HCT116 (cell line): ENCODE measurements at regions not wholly inside any gene's neighbourhood (a gene's known extent, or its start where the extent isn't known, plus 50 kb on each side); places are given as distances from the start of the nearest gene placed in this dataset.

Experiments
- ATAC-seq: fragments of 200-7000 bp; cut with Tn5 transposase; 2 replicates; pipeline ENCODE4 v1.9.1; 2020; ENCODE audit warnings: mild to moderate bottlenecking, moderate library complexity
- BruUV-seq: library from RNA; stranded (reverse); fragments of 400-500 nt; replicated peaks from 2 replicates; lab custom pipeline; 2021; lab: Mats Ljungman, UMichigan
- CTCF ChIA-PET: fragments of 300-600 bp; sonication (Branson Sonifier 250); formaldehyde crosslinking; loops from one replicate; lab custom pipeline; 2021; ENCODE audit warnings: antibody characterized with exemption; lab: Charles Lee
- POLR2A ChIA-PET: fragments of 300-600, 350-600 bp; sonication (Branson Sonifier 250); formaldehyde crosslinking; loops from one replicate; lab custom pipeline; 2021; ENCODE audit warnings: antibody characterized with exemption; lab: Charles Lee
- RAD21 ChIA-PET, 2 experiments: fragments of 300-600 bp; sonication (Branson Sonifier 250); formaldehyde crosslinking; loops; one replicate each; lab custom pipeline; 2023; ENCODE audit warnings: low total read pairs in 2 of 2; ENCODE audit not compliant: uncharacterized antibody in 2 of 2, unreplicated experiment in 2 of 2, low non-redundant PET in 1 of 2; lab: Charles Lee
- DNase-seq: peaks from one replicate; pipeline ENCODE4 v3.0.0-alpha.2; 2010; ENCODE audit warnings: low read depth, low spot score
- H2AFZ ChIP-seq: fragments of 200-600 bp; shearing (Covaris generic), sonication (generic); 2 replicates; pipeline ENCODE4 v1.6.1; 2017; ENCODE audit warnings: low read depth, mixed run types, mixed read lengths, antibody characterized with exemption, low read length; ENCODE audit not compliant: poor library complexity, severe bottlenecking
- H3K27ac ChIP-seq: 2 replicates; pipeline ENCODE4 v1.5.1; 2012; ENCODE audit warnings: low read depth, low read length
- H3K27me3 ChIP-seq: fragments of 200-600 bp; sonication (generic); 2 replicates; pipeline ENCODE4 v1.6.1; 2016; ENCODE audit warnings: mixed run types, low read length, mixed read lengths; ENCODE audit not compliant: insufficient read depth
- H3K36me3 ChIP-seq, 2 experiments: fragments of 200-500 bp in 1 of 2; fragments of 200-600 bp in 1 of 2; sonication (Bioruptor generic) in 1 of 2; sonication (generic) in 1 of 2; 2 replicates each; pipeline versions ENCODE4 v1.5.1 to v1.6.1; 2014 to 2016; ENCODE audit warnings: low read length in 2 of 2, inconsistent platforms in 1 of 2, mixed read lengths in 1 of 2, mixed run types in 1 of 2; ENCODE audit not compliant: insufficient read depth in 2 of 2, control insufficient read depth in 1 of 2
- H3K4me1 ChIP-seq, 2 experiments: fragments of 200-600 bp in 1 of 2; sonication (generic) in 1 of 2; 2 replicates each; pipeline versions ENCODE4 v1.5.1 to v1.6.1; 2012 to 2017; ENCODE audit warnings: low read length in 2 of 2, inconsistent platforms in 1 of 2, mild to moderate bottlenecking in 1 of 2, mixed read lengths in 1 of 2, mixed run types in 1 of 2, moderate library complexity in 1 of 2; ENCODE audit not compliant: insufficient read depth in 2 of 2, control insufficient read depth in 1 of 2
- H3K4me2 ChIP-seq: fragments of 200-600 bp; sonication (generic); 2 replicates; pipeline ENCODE4 v1.6.1; 2017; ENCODE audit warnings: mixed run types, low read length, mixed read lengths
- H3K4me3 ChIP-seq, 2 experiments: fragments of 200-600 bp in 1 of 2; sonication (generic) in 1 of 2; replicated peaks in 1 of 2; 2 replicates each; pipeline ENCODE4 v1.5.1; 2011 to 2016; ENCODE audit warnings: low read length in 2 of 2, control low read depth in 1 of 2, low read depth in 1 of 2, mild to moderate bottlenecking in 1 of 2, mixed read lengths in 1 of 2, mixed run types in 1 of 2
- H3K79me2 ChIP-seq: fragments of 200-600 bp; sonication (generic); 2 replicates; pipeline ENCODE4 v1.6.1; 2017; ENCODE audit warnings: mild to moderate bottlenecking, mixed run types, low read length, moderate library complexity, mixed read lengths; ENCODE audit not compliant: insufficient read depth
- H3K9ac ChIP-seq: fragments of 200-600 bp; sonication (generic); 2 replicates; pipeline ENCODE4 v1.6.1; 2016; ENCODE audit warnings: low read length, mixed read lengths
- H3K9me2 ChIP-seq: fragments of 200-600 bp; sonication (generic), shearing (Covaris generic); 2 replicates; pipeline ENCODE4 v1.6.1; 2017; ENCODE audit warnings: mixed run types, mild to moderate bottlenecking, moderate library complexity; ENCODE audit not compliant: insufficient read depth
- H3K9me3 ChIP-seq, 2 experiments: fragments of 200-500 bp in 1 of 2; fragments of 200-600 bp in 1 of 2; sonication (Bioruptor generic) in 1 of 2; sonication (generic) in 1 of 2; 2 replicates each; pipeline ENCODE4 v1.6.1; 2014 to 2017; ENCODE audit warnings: low read length in 2 of 2, mixed read lengths in 2 of 2, inconsistent platforms in 1 of 2, low read depth in 1 of 2, mild to moderate bottlenecking in 1 of 2, mixed run types in 1 of 2, moderate library complexity in 1 of 2; ENCODE audit not compliant: control insufficient read depth in 1 of 2, insufficient read depth in 1 of 2
- H4K20me1 ChIP-seq: fragments of 200-600 bp; sonication (generic), shearing (Covaris generic); 2 replicates; pipeline ENCODE4 v1.6.1; 2017; ENCODE audit warnings: mixed run types, mild to moderate bottlenecking, moderate library complexity; ENCODE audit not compliant: insufficient read depth
- CBX3 ChIP-seq: IDR thresholded peaks from 2 replicates; pipeline ENCODE4 v1.6.1; 2012; ENCODE audit warnings: low read depth
- EGR1 ChIP-seq: IDR thresholded peaks from 2 replicates; pipeline ENCODE4 v1.6.1; 2012; ENCODE audit warnings: low read depth
- ELF1 ChIP-seq: IDR thresholded peaks from 2 replicates; pipeline ENCODE4 v1.6.1; 2012; ENCODE audit warnings: low read depth, borderline replicate concordance
- EZH2phosphoT487 ChIP-seq: fragments of 200-600 bp; IDR thresholded peaks from 2 replicates; pipeline ENCODE4 v1.6.1; 2018; ENCODE audit warnings: antibody characterized with exemption, borderline replicate concordance
- JUND ChIP-seq: IDR thresholded peaks from 2 replicates; pipeline ENCODE4 v1.6.1; 2012
- POLR2AphosphoS5 ChIP-seq: IDR thresholded peaks from 2 replicates; pipeline ENCODE4 v1.6.1; 2011; ENCODE audit warnings: mild to moderate bottlenecking, low read depth, low read length, moderate library complexity
- RAD21 ChIP-seq: IDR thresholded peaks from 2 replicates; pipeline ENCODE4 v1.6.1; 2012; ENCODE audit warnings: low read depth, mild to moderate bottlenecking
- SIN3A ChIP-seq: IDR thresholded peaks from 2 replicates; pipeline ENCODE4 v1.6.1; 2012; ENCODE audit warnings: low read depth
- SP1 ChIP-seq: IDR thresholded peaks from 2 replicates; pipeline ENCODE4 v1.6.1; 2012; ENCODE audit warnings: low read depth
- SRF ChIP-seq: IDR thresholded peaks from 2 replicates; pipeline ENCODE4 v1.6.1; 2012; ENCODE audit warnings: low read depth
- YY1 ChIP-seq: IDR thresholded peaks from 2 replicates; pipeline ENCODE4 v1.6.1; 2011; ENCODE audit warnings: low read length, low read depth, moderate library complexity, mild to moderate bottlenecking; ENCODE audit not compliant: insufficient replicate concordance; ENCODE audit errors: extremely low read depth
- ZFX ChIP-seq: fragments of 450-650 bp; IDR thresholded peaks from 2 replicates; pipeline ENCODE4 v1.6.1; 2017
- intact Hi-C: fragments of 100-400 bp; cut with micrococcal nuclease; formaldehyde crosslinking; loops from 2 replicates; pipeline ENCODE4 v1.10.0; 2022
- TF ChIP-seq, protein P1 (sequence below): IDR thresholded peaks from 2 replicates; pipeline ENCODE4 v1.6.1; 2012
- TF ChIP-seq, protein P2 (sequence below): IDR thresholded peaks from 2 replicates; pipeline ENCODE4 v1.6.1; 2011; ENCODE audit warnings: mild to moderate bottlenecking, low read length, moderate library complexity; ENCODE audit not compliant: insufficient replicate concordance; ENCODE audit errors: extremely low read depth

DNA sequence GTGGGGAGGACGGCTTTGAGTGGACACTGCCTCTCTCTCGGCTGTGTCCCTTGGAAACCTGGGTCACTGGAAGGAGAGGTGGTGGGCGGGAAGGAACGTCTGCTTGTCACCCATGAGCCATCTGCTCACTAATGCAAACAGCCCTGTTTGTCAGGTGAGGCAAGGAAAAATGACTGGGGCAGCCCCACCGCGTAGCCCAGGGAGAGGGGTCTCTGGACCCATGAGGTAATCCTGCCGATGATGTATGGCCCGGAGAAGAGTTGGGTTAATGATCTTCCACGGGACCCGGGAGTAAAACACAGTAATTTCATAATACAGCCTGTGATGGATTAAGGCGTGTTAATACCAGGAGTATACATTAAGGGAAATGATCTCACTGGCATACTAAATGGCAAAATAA, 197.0 kb downstream of the CYLD start:
- no peaks in the 10 kb centered on the region for H3K79me2 ChIP-seq
- no peaks in the 10 kb centered on the region for H4K20me1 ChIP-seq
- H3K4me2 ChIP-seq = no peak overlapping the region
- DNase-seq = no peak
- TF ChIP-seq RAD21 (no peak), POLR2AphosphoS5 (no peak), SIN3A (no peak), CBX3 (no peak), ELF1 (no peak), JUND (no peak), YY1 (no peak), EZH2phosphoT487 (no peak), ZFX (no peak), SP1 (no peak), EGR1 (no peak), SRF (no peak)
- TF ChIP-seq, protein P1, sequence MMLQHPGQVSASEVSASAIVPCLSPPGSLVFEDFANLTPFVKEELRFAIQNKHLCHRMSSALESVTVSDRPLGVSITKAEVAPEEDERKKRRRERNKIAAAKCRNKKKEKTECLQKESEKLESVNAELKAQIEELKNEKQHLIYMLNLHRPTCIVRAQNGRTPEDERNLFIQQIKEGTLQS = no peak
- TF ChIP-seq, protein P2, sequence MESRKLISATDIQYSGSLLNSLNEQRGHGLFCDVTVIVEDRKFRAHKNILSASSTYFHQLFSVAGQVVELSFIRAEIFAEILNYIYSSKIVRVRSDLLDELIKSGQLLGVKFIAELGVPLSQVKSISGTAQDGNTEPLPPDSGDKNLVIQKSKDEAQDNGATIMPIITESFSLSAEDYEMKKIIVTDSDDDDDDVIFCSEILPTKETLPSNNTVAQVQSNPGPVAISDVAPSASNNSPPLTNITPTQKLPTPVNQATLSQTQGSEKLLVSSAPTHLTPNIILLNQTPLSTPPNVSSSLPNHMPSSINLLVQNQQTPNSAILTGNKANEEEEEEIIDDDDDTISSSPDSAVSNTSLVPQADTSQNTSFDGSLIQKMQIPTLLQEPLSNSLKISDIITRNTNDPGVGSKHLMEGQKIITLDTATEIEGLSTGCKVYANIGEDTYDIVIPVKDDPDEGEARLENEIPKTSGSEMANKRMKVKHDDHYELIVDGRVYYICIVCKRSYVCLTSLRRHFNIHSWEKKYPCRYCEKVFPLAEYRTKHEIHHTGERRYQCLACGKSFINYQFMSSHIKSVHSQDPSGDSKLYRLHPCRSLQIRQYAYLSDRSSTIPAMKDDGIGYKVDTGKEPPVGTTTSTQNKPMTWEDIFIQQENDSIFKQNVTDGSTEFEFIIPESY = no peak
- TF ChIP-seq, all 23 proteins: peak for 0
- Histone ChIP-seq H3K9me2 (no peaks in the 10 kb centered on the region), H3K4me1 (no peaks in the 10 kb centered on the region), H3K9ac (no peak overlapping the region), H3K9me3 (no peaks in the 10 kb centered on the region), H2AFZ (no peak overlapping the region), H3K27me3 (peaks cover 19% of the 10 kb centered on the region), H3K4me3 (no peak overlapping the region), H3K27ac (no peak overlapping the region), H3K36me3 (no peaks in the 10 kb centered on the region)
- RAD21 ChIA-PET = no interaction called here
- BruUV-seq = no TSS peak
- CTCF ChIA-PET = no interaction called here
- ATAC-seq = no peak
- intact Hi-C loops = no loop called here
- POLR2A ChIA-PET = no interaction called here
